ENCODE measurements at regions not wholly inside any gene's neighbourhood (a gene's known extent, or its start where the extent isn't known, plus 50 kb on each side); places are given as distances from the start of the nearest gene placed in this dataset.

DNA sequence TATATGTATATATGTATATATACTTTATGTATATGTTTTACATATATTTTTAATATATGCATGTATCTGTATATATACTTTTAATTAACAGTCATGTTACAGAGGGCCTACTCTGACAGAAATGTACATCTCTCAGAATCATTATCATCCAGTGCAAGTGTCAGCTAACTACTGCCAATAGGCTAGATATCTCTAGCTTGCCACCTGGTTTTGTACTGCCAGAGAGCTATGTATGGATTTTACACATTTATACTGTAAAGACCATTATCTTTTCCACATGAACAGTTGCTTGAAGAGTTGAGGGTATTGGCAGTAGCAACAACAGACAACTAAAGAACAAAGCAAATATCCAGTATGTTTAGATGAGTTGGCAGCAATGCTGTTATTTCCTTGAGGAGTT lies 99.7 kb upstream of the VGLL3 start:
- Mint-ChIP-seq H3K9me3 (ENCODE audit: insufficient read depth) (no peaks in the 10 kb centered on the region), H3K4me1 (ENCODE audit: low read depth) (peaks cover 5% of the 10 kb centered on the region), H3K27me3 (ENCODE audit: low read depth) (peaks cover 8% of the 10 kb centered on the region), H3K4me3 (no peak overlapping the region), H3K36me3 (ENCODE audit: low read depth) (no peaks in the 10 kb centered on the region), H3K27ac (no peak overlapping the region)
- DNase-seq (no peak), ATAC-seq (no peak)
- ChIA-PET POLR2A (no interaction called here), CTCF (no interaction called here)

DNA sequence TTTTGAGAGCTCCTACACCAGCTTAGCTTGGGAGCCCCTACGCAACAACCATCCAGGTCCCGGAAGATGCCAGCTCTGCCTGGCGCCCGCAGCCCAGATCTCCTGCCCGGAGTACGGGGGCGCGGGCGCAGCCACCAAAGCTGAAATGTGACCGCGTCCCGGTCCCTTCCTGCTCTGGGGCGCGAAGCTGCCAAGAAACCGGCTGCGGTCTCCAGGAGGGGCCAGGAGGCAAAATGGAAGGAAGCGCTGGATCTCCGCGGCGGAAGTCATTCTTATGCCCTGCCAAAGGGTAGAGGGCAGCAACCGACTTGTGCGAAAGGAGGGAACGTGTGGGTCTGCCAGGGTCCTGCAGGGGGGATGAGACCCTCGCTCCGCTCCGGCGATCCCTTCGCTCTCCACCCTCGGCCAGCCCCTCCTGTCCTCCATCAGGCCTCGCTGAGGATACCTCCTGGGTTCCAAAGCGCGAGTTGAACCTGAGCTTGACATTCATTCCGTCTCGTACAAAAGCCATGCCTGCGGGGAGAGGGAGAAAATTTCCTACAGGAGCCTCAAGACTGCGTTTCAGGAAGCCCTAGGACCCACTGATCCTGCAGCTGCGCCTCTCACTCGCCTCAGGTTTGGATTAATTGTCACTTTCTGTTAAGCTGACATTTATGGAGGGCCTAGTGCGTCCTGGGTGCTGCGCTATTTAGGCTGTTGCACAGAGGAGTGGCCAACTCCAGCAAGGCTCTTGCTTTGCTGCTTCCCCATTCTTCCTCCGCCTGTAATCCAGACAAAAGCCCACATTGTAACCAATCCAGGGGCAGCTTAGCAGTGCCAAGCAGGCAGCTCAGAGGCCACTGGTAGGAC lies 98.3 kb upstream of the VGLL3 start:
- Mint-ChIP-seq H3K9me3 (ENCODE audit: insufficient read depth) (no peaks in the 10 kb centered on the region), H3K27me3 (ENCODE audit: low read depth) (peaks cover 8% of the 10 kb centered on the region), H3K36me3 (ENCODE audit: low read depth) (no peaks in the 10 kb centered on the region), H3K4me1 (ENCODE audit: low read depth) (peaks cover 9% of the 10 kb centered on the region), H3K4me3 (peak overlapping the region; percentile 64), H3K27ac (no peak overlapping the region)
- CTCF ChIA-PET: no interaction called here
- DNase-seq: peak; percentile 25
- peak; percentile 74 for ATAC-seq
- POLR2A ChIA-PET: no interaction called here

DNA sequence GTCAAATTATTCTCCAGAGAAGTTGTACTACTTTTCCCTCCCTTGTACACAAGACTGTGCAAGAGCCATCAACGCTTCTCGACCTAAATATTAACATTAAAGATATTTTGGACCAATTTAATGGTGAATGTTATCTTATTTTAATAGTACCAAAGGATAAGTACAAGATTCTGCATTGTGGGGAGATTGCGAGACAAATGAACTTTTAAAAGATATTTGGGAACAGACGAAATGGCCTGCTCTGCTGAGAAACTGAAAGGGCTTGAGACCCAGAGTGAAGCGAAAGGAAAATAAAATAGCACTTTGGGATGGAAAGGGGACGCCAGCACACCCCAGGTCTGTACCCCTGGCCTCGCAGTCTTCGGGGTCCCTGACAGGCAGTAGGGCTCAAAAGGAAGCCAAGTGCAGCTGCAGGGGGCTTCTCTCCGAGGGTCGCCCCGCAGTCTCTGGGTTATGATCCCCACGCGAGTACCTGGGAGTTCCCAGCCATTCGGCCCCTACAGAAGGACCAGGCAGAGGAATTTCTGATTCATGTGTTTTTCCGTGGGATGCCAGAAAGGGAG lies 97.6 kb upstream of the VGLL3 start:
- POLR2A ChIA-PET: no interaction called here
- ATAC-seq: no peak
- CTCF ChIA-PET: no interaction called here
- peaks cover 8% of the 10 kb centered on the region for H3K27me3 Mint-ChIP-seq (ENCODE audit: low read depth)
- H3K36me3 Mint-ChIP-seq (ENCODE audit: low read depth): no peaks in the 10 kb centered on the region
- no peak for DNase-seq
- peak overlapping the region; percentile 64 for H3K4me3 Mint-ChIP-seq
- peaks cover 9% of the 10 kb centered on the region for H3K4me1 Mint-ChIP-seq (ENCODE audit: low read depth)
- no peak overlapping the region for H3K27ac Mint-ChIP-seq
- H3K9me3 Mint-ChIP-seq (ENCODE audit: insufficient read depth): no peaks in the 10 kb centered on the region

DNA sequence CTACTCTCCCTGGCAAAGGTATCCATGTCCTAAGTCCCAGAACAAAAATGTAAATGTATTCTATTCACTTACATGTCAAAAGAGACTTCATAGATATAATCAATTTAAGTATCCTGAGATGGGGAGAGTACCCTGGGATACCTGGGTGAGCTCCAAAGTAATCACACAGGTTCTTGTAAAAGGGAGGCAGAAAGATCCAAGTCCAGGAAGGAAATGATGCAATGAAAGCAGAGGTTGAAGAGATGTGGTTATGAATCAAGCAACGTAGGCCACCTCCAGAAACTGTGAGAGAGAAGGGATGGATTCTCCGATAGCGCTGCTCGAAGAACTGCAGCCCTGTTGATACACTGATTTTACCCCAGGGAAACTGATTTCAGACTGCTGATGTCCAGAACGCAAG lies 93.9 kb upstream of the VGLL3 start:
- peaks cover 4% of the 10 kb centered on the region for H3K27me3 Mint-ChIP-seq (ENCODE audit: low read depth)
- peaks cover 9% of the 10 kb centered on the region for H3K4me1 Mint-ChIP-seq (ENCODE audit: low read depth)
- H3K36me3 Mint-ChIP-seq (ENCODE audit: low read depth): no peaks in the 10 kb centered on the region
- H3K4me3 Mint-ChIP-seq: no peak overlapping the region
- ChIA-PET CTCF (interaction anchor here (1.5 kb wide), 1 partner anchor 83 kb away, joined by 3 read pairs; no protein-coding TSS in a partner anchor), POLR2A (no interaction called here)
- H3K27ac Mint-ChIP-seq: no peak overlapping the region
- no peak for DNase-seq
- ATAC-seq: no peak
- H3K9me3 Mint-ChIP-seq (ENCODE audit: insufficient read depth): no peaks in the 10 kb centered on the region

DNA sequence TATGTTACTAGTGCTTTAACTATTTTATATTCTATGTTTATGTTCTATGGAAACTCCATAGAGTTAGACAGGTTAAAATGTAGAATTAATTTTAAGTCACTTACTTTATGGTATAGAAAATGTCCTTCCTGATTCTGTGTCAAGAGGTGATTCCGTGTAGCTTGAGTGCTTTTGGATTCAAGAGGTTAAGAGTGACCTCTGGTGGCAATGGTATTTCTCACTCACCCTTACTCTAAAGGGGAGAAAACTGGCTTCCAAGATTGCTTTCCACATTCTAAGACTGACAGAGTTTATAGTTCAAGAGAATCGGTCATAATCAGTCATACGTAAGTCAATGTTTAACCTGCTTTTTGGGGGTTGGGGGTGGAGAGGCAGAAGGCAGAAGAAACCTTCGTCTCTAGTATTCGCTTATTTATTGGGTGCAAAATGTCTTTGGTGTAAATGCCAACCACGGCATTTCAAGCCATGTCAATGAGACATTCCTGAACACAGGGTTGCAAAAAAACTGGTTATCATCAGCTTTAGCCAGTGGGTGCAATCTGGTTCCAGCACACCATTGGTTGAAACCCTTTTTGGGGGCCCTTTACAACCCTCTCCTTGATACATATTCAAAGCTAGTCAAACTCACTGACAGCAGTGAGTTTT lies 92.0 kb upstream of the VGLL3 start:
- H3K27ac Mint-ChIP-seq: no peak overlapping the region
- H3K36me3 Mint-ChIP-seq (ENCODE audit: low read depth): no peaks in the 10 kb centered on the region
- no peak overlapping the region for H3K4me3 Mint-ChIP-seq
- H3K9me3 Mint-ChIP-seq (ENCODE audit: insufficient read depth): no peaks in the 10 kb centered on the region
- ChIA-PET CTCF (no interaction called here), POLR2A (no interaction called here)
- ATAC-seq (no peak), DNase-seq (no peak)
- H3K27me3 Mint-ChIP-seq (ENCODE audit: low read depth): no peaks in the 10 kb centered on the region
- H3K4me1 Mint-ChIP-seq (ENCODE audit: low read depth): peaks cover 4% of the 10 kb centered on the region

DNA sequence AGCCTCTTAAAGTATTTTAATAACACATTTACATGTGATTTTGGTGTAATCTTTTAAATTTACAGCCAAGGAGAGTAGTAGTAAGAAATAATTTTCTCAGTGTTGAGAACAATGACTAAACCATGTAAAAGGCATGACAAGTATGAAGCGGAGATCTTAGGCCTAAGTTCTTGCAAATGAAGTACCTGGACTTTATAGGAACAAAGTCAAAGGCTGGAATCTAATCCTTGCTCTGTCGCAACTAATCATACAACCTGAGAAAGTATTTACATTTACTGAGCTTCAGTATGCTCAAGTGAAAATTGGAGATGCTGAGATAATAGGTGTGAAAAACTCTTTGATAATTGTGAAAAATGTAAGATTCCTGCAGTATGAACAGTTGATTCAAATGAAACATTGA lies 86.4 kb upstream of the VGLL3 start:
- H3K27ac Mint-ChIP-seq: no peak overlapping the region
- ATAC-seq (no peak), DNase-seq (no peak)
- no peaks in the 10 kb centered on the region for H3K4me1 Mint-ChIP-seq (ENCODE audit: low read depth)
- CTCF ChIA-PET: no interaction called here
- H3K36me3 Mint-ChIP-seq (ENCODE audit: low read depth): no peaks in the 10 kb centered on the region
- POLR2A ChIA-PET: no interaction called here
- H3K4me3 Mint-ChIP-seq: no peak overlapping the region
- no peaks in the 10 kb centered on the region for H3K27me3 Mint-ChIP-seq (ENCODE audit: low read depth)
- H3K9me3 Mint-ChIP-seq (ENCODE audit: insufficient read depth): no peaks in the 10 kb centered on the region

DNA sequence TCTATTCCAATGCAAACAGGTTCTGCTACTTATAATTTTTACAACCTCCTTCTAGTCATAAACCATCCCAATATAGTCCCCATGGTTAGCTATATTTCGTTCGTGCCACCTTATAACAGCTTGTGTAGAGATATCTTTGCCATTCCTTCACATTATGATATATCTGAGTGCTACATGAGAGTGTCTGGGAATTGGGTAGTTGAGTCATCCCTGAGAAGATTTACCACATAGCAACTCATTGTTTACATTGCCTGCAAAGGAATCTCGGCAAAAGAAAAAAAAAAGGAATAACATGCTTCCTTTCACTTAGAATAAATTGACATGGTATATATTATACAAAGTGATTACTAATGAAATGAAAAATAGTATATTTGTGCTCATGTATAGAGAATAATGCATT lies 86.0 kb upstream of the VGLL3 start:
- Mint-ChIP-seq H3K27me3 (ENCODE audit: low read depth) (no peaks in the 10 kb centered on the region), H3K4me3 (no peak overlapping the region), H3K4me1 (ENCODE audit: low read depth) (no peaks in the 10 kb centered on the region), H3K36me3 (ENCODE audit: low read depth) (no peaks in the 10 kb centered on the region), H3K9me3 (ENCODE audit: insufficient read depth) (no peaks in the 10 kb centered on the region), H3K27ac (no peak overlapping the region)
- DNase-seq (no peak), ATAC-seq (no peak)
- ChIA-PET CTCF (no interaction called here), POLR2A (no interaction called here)

DNA sequence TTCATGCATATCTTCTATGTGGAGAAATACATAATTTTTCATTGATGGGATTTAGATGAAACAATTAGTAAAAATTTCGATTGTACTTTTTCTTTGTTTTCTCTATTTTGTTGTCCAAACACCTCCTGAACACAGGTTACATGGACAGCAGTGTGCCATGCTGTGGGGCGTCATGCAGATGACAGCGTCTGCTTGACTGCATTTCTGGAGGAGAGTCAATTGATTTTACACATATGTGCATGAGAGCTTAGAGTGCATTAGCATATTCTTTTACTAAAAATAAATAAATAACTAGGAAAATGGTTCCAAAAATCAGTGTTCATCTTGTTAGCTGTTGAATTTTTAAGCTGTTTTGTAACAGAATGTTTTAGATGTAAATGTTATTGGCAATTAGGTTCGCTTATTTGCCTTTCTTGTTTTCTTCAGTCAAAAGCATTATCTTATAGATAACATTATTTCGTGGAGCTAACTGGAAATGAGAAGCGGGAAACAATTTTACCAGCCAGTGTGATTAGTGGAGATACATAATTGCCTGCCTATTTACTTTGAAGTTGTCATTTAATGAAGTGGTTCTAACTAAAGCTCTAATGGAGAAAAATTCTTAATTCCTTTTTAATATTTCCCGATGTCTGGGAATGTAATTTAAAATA lies 82.7 kb upstream of the VGLL3 start:
- no peaks in the 10 kb centered on the region for H3K27me3 Mint-ChIP-seq (ENCODE audit: low read depth)
- H3K9me3 Mint-ChIP-seq (ENCODE audit: insufficient read depth): no peaks in the 10 kb centered on the region
- ChIA-PET POLR2A (no interaction called here), CTCF (no interaction called here)
- H3K4me3 Mint-ChIP-seq: no peak overlapping the region
- H3K27ac Mint-ChIP-seq: no peak overlapping the region
- no peaks in the 10 kb centered on the region for H3K36me3 Mint-ChIP-seq (ENCODE audit: low read depth)
- H3K4me1 Mint-ChIP-seq (ENCODE audit: low read depth): no peaks in the 10 kb centered on the region
- DNase-seq: no peak
- ATAC-seq: no peak

DNA sequence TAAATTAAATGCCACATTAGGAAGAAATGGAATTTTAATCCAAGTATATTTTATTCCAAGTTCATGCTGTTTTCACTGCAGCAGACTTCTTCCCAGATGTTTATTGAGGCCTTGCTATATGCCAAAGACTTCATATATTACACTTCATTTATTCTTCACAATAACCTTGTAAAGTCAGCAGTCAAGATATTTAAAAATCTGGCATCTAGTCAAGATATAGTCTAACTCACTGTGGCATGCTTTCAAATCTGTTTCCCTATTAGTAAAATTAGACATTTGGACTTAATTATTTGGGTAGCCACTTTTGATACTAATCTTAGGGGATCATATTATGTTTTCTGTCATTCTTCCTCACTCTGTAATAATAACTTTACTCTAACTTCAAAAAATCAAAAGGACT lies 81.5 kb upstream of the VGLL3 start:
- ChIA-PET POLR2A (no interaction called here), CTCF (no interaction called here)
- Mint-ChIP-seq H3K4me3 (no peak overlapping the region), H3K36me3 (ENCODE audit: low read depth) (no peaks in the 10 kb centered on the region), H3K9me3 (ENCODE audit: insufficient read depth) (no peaks in the 10 kb centered on the region), H3K27me3 (ENCODE audit: low read depth) (no peaks in the 10 kb centered on the region), H3K27ac (no peak overlapping the region), H3K4me1 (ENCODE audit: low read depth) (no peaks in the 10 kb centered on the region)
- ATAC-seq: no peak
- DNase-seq: no peak

DNA sequence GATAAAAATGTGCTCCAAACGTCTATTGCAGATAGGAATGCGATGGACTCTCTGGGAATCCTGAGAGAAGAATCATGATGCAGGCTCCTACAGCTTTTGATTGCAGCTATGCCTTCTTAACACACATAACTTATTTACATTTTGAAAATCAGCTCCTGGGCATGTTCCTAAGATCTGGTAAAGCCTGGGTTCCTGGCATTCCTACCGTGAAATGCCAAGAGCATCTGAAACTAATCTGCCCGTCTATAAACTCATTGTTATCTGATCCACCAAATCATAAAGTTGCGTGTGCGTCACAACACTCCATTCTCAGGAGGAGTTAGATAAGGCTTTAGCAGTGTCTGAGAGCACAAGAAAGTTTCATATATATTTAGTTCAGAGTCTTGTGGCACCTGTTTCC lies 79.0 kb upstream of the VGLL3 start:
- Mint-ChIP-seq H3K4me3 (no peak overlapping the region), H3K36me3 (ENCODE audit: low read depth) (no peaks in the 10 kb centered on the region), H3K27me3 (ENCODE audit: low read depth) (no peaks in the 10 kb centered on the region), H3K4me1 (ENCODE audit: low read depth) (no peaks in the 10 kb centered on the region), H3K27ac (no peak overlapping the region), H3K9me3 (ENCODE audit: insufficient read depth) (no peaks in the 10 kb centered on the region)
- ChIA-PET POLR2A (no interaction called here), CTCF (no interaction called here)
- ATAC-seq (no peak), DNase-seq (no peak)

DNA sequence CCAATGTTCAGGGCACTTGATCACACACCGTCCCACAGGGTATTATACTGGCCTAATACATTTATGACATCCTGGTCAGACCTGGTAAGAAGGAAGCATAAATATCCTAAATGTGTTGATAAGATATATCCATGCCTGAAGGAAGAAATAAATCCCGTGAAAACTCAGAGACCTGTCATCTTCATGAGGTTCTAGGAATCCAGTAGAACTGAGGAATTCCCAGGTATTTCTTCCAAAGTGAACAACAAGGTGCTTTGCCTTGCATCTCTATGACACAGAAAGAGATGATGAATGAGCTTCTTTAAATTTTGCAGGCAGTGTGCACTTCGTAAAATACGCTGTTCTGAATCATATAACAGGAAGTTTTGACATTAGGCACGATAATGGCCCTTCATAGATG lies 78.1 kb upstream of the VGLL3 start:
- Mint-ChIP-seq H3K4me1 (ENCODE audit: low read depth) (no peaks in the 10 kb centered on the region), H3K27ac (no peak overlapping the region), H3K9me3 (ENCODE audit: insufficient read depth) (no peaks in the 10 kb centered on the region), H3K27me3 (ENCODE audit: low read depth) (no peaks in the 10 kb centered on the region), H3K36me3 (ENCODE audit: low read depth) (no peaks in the 10 kb centered on the region), H3K4me3 (no peak overlapping the region)
- DNase-seq: no peak
- CTCF ChIA-PET: no interaction called here
- POLR2A ChIA-PET: no interaction called here
- no peak for ATAC-seq

DNA sequence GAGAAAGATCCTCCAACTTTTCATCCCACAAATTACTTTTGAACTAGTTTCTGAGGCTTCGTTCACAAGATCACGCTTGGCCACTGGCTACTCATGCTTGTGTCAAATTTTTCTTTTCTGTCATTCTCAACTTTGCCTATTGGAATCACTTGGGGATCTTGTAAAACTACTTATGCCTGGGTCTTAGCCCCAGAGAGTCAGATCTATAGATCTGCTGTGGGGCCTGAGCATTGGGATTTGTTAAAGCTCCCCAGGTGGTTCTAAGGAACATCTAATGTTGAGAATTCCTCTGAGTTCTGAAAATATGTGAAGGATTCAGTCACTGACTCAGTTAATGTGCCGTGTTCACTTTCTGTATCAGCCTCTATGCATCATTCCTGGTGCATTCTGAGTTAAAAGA lies 71.7 kb upstream of the VGLL3 start:
- no peaks in the 10 kb centered on the region for H3K36me3 Mint-ChIP-seq (ENCODE audit: low read depth)
- ATAC-seq: no peak
- no peak overlapping the region for H3K27ac Mint-ChIP-seq
- POLR2A ChIA-PET: no interaction called here
- H3K27me3 Mint-ChIP-seq (ENCODE audit: low read depth): no peaks in the 10 kb centered on the region
- H3K4me1 Mint-ChIP-seq (ENCODE audit: low read depth): no peaks in the 10 kb centered on the region
- CTCF ChIA-PET: no interaction called here
- H3K4me3 Mint-ChIP-seq: no peak overlapping the region
- no peaks in the 10 kb centered on the region for H3K9me3 Mint-ChIP-seq (ENCODE audit: insufficient read depth)
- no peak for DNase-seq

Data from activated CD8-positive, alpha-beta T cell treated with anti-CD3 and anti-CD28 coated beads, Interleukin-2, amount 10 ng/mL, durations not matched to agents 7 days and 5 days (primary cell).